Keratinocyte (primary cell): ENCODE measurements at regions not wholly inside any gene's neighbourhood (a gene's known extent, or its start where the extent isn't known, plus 50 kb on each side); places are given as distances from the start of the nearest gene placed in this dataset.

Source experiments
- DNase-seq: peaks from one replicate; pipeline ENCODE4 v3.0.0-alpha.2; 2011; ENCODE audit warnings: low read depth, missing footprints, low spot score
- FAIRE-seq: peaks from 2 replicates; lab custom pipeline; 2011; peaks lifted over from hg19 to GRCh38; lab: Jason Lieb, UNC
- H2AFZ ChIP-seq: 2 replicates; pipeline ENCODE4 v1.6.0; 2012; ENCODE audit warnings: low read length, control low read depth, inconsistent platforms; ENCODE audit not compliant: control insufficient read depth
- H3K27ac ChIP-seq: 2 replicates; pipeline ENCODE4 v1.5.1; 2011; ENCODE audit warnings: low read length; ENCODE audit not compliant: control insufficient read depth, insufficient read depth
- H3K27me3 ChIP-seq: 3 replicates; pipeline ENCODE4 v1.6.0; 2011; ENCODE audit warnings: low read length; ENCODE audit not compliant: control insufficient read depth, insufficient read depth; ENCODE audit errors: extremely low read depth
- H3K36me3 ChIP-seq, 2 experiments: 2 replicates in 1 of 2; 3 replicates in 1 of 2; pipeline ENCODE4 v1.5.1; 2011; ENCODE audit warnings: low read length in 2 of 2, mild to moderate bottlenecking in 1 of 2; ENCODE audit not compliant: control insufficient read depth in 2 of 2, insufficient read depth in 2 of 2; ENCODE audit errors: extremely low read depth in 1 of 2
- H3K4me1 ChIP-seq: 3 replicates; pipeline ENCODE4 v1.5.1; 2011; ENCODE audit warnings: low read length; ENCODE audit not compliant: control insufficient read depth, insufficient read depth; ENCODE audit errors: extremely low read depth
- H3K4me2 ChIP-seq: 3 replicates; pipeline ENCODE4 v1.6.0; 2011; ENCODE audit warnings: low read depth, low read length; ENCODE audit not compliant: control insufficient read depth, insufficient read depth; ENCODE audit errors: extremely low read depth
- H3K4me3 ChIP-seq, 3 experiments: fragments of 200-600 bp in 1 of 3; sonication (generic) in 1 of 3; 2 replicates in 2 of 3; 3 replicates in 1 of 3; pipeline ENCODE4 v1.5.1; 2011 to 2016; ENCODE audit warnings: low read length in 3 of 3, mild to moderate bottlenecking in 3 of 3, control low read depth in 2 of 3, inconsistent platforms in 1 of 3, low read depth in 1 of 3, mixed read lengths in 1 of 3, mixed run types in 1 of 3, moderate library complexity in 1 of 3; ENCODE audit not compliant: control insufficient read depth in 2 of 3, insufficient read depth in 2 of 3; ENCODE audit errors: extremely low read depth in 1 of 3
- H3K79me2 ChIP-seq: 2 replicates; pipeline ENCODE4 v1.6.0; 2012; ENCODE audit warnings: low read length; ENCODE audit not compliant: control insufficient read depth, insufficient read depth
- H3K9ac ChIP-seq: 3 replicates; pipeline ENCODE4 v1.6.0; 2011; ENCODE audit warnings: low read length; ENCODE audit not compliant: control insufficient read depth, insufficient read depth; ENCODE audit errors: extremely low read depth
- H3K9me1 ChIP-seq: 3 replicates; pipeline ENCODE4 v1.6.0; 2011; ENCODE audit warnings: low read length; ENCODE audit not compliant: control insufficient read depth, insufficient read depth; ENCODE audit errors: extremely low read depth
- H3K9me3 ChIP-seq: 2 replicates; pipeline ENCODE4 v1.5.1; 2012; ENCODE audit warnings: low read depth, low read length; ENCODE audit not compliant: control insufficient read depth
- H4K20me1 ChIP-seq: 3 replicates; pipeline ENCODE4 v1.6.0; 2011; ENCODE audit warnings: low read length; ENCODE audit not compliant: control insufficient read depth, insufficient read depth; ENCODE audit errors: extremely low read depth
- CTCF ChIP-seq, 3 experiments: IDR thresholded peaks in 1 of 3; conservative IDR thresholded peaks in 1 of 3; optimal IDR thresholded peaks in 1 of 3; 2 replicates in 2 of 3; 3 replicates in 1 of 3; pipeline versions ENCODE3 to v1.5.1; 2011; ENCODE audit warnings: low read length in 3 of 3, mild to moderate bottlenecking in 3 of 3, moderate library complexity in 2 of 3, control low read depth in 1 of 3, inconsistent platforms in 1 of 3; ENCODE audit not compliant: insufficient read depth in 2 of 3; ENCODE audit errors: extremely low read depth in 1 of 3
- EZH2 ChIP-seq: IDR thresholded peaks from one replicate; pipeline ENCODE4 v1.6.1; 2012; ENCODE audit warnings: inconsistent platforms, mild to moderate bottlenecking, low read length, moderate library complexity
- dilution Hi-C: fragments of 300-500 bp; cut with MboI; formaldehyde crosslinking; loops from one replicate; pipeline ENCODE4 v1.7.0; 2020; ENCODE audit warnings: low sequenced_read_pairs; ENCODE audit not compliant: extremely low pct_ligation_motif_present

- H3K4me2 ChIP-seq = no peak overlapping the region
- FAIRE-seq = no peak
- H3K9ac ChIP-seq = no peak overlapping the region
- H3K27me3 ChIP-seq = no peaks in the 10 kb centered on the region
- H3K79me2 ChIP-seq = no peaks in the 10 kb centered on the region
- DNase-seq = no peak
- H3K36me3 ChIP-seq = no peaks in the 10 kb centered on the region
- dilution Hi-C loops = no loop called here
- no peak overlapping the region for H3K4me3 ChIP-seq
- no peak overlapping the region for H3K27ac ChIP-seq
- no peaks in the 10 kb centered on the region for H3K4me1 ChIP-seq
- TF ChIP-seq CTCF (optimal IDR thresholded peaks at IDR 0.05 in 1 of 3, IDR thresholded peaks at IDR 0.05 in 1 of 3, conservative IDR thresholded peaks at IDR 0.05 in 1 of 3; ENCODE audit: extremely low read depth in 1 of 3, insufficient read depth in 2 of 3, low read length in 3 of 3) (no peak), EZH2 (no peak)
- H2AFZ ChIP-seq = no peak overlapping the region
- no peaks in the 10 kb centered on the region for H3K9me3 ChIP-seq
- no peaks in the 10 kb centered on the region for H3K9me1 ChIP-seq
- H4K20me1 ChIP-seq = no peaks in the 10 kb centered on the region
Observed at GRCh38 chr4:126047114-126047513, 732.4 kb downstream of the FAT4 start.

DNA sequence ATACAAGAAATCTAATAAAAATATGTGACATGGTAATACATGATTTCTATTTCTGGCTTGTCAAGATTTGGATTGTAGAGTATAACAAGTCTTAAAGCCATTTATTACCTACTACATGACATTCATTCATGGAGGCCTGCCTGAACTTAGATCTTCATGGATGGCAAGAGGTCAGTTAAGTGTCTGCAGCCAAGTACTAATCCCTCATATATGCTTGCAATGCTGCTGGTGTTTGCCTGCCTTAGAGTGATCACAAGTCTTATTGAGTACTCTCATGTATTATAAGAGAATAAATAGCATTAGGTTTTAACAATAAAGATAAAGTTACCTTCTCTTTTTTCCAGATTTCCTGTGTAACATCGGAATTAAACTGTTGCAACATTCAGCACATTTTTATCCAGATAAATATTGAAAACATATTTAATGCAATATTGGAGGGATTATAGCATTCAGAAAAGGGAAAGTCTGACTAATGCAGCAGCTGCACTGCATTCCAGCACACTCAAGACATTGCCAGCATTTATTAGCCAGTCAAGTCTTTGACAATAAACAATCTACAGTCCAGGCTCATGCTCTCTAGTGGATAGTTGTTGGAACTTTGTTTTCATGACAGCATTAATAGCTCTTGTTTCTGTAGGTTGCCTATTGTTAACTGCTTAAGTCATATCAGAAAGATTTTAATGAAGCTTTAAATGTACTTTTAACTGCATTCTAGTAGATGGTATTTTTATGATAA, 737.1 kb downstream of the FAT4 start:
- no peak for DNase-seq
- H3K27me3 ChIP-seq = no peaks in the 10 kb centered on the region
- dilution Hi-C loops = no loop called here
- no peaks in the 10 kb centered on the region for H3K4me1 ChIP-seq
- H4K20me1 ChIP-seq = no peaks in the 10 kb centered on the region
- H2AFZ ChIP-seq = no peak overlapping the region
- no peak overlapping the region for H3K27ac ChIP-seq
- H3K79me2 ChIP-seq = no peaks in the 10 kb centered on the region
- no peak overlapping the region for H3K4me3 ChIP-seq
- no peak for TF ChIP-seq CTCF (optimal IDR thresholded peaks at IDR 0.05 in 1 of 3, IDR thresholded peaks at IDR 0.05 in 1 of 3, conservative IDR thresholded peaks at IDR 0.05 in 1 of 3; ENCODE audit: extremely low read depth in 1 of 3, insufficient read depth in 2 of 3, low read length in 3 of 3)
- H3K4me2 ChIP-seq = no peak overlapping the region
- no peak for FAIRE-seq
- no peaks in the 10 kb centered on the region for H3K36me3 ChIP-seq
- H3K9me1 ChIP-seq = no peaks in the 10 kb centered on the region
- no peaks in the 10 kb centered on the region for H3K9me3 ChIP-seq
- no peak overlapping the region for H3K9ac ChIP-seq
